ENCODE measurements at regions not wholly inside any gene's neighbourhood (a gene's known extent, or its start where the extent isn't known, plus 50 kb on each side); places are given as distances from the start of the nearest gene placed in this dataset.
A peak's percentile ranks its signal among the peaks of the same experiment; 100 is the strongest.

- DNase-seq, result no peak
These were observed 181.1 kb upstream of the CHD1 start for GRCh38 chr5:99109894-99110293.

DNA sequence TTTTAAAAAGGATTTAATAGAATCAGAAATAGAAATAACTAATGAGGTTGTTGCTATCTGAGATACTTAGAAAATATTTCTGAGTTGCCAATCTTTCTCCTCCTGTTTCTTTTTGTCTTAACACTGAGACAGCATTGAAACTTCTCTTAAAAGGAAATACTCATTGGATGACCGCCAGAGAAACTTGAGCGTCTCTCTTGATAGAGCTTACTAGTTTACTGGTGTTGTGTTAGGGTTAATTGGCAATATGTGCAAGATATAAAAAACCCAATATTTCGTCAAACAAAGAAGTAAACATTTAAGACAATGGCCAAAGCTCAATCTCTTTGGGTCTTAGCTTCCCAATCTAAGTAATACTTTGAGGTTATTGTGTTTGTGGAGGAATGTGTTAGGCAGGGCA is 176.4 kb upstream of the CHD1 start:
- DNase-seq, result peak; percentile 23

DNA sequence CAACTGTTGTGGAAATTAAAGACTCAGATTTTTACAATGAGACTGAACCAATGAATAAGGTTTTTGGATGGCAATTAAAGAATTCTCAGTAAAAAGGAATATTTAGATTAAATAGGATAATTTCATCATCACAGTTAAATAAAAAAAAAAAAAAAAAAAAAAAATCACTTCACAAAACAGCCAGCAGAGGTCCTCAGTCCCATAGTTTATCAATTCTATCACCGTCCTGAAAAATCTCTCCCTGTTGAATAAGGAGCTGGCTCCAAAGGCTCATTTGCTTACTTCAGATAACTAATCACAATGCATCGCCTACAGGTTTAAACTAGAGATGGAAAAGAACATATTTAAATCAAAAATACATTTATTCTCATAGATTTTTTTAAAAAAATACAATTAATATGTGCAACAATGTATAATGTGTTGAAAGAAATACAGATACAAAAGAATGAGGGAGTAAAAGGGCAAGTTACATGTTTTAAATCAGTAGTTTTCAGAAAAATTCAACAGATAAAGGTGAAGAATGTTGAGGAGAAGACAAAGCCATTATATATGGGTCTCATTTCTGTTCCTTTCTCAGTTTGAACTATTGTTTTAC is 175.8 kb upstream of the CHD1 start:
- DNase-seq, result peak; percentile 58

- no peak for DNase-seq
These were observed 173.4 kb upstream of the CHD1 start for GRCh38 chr5:99102073-99102697.

DNA sequence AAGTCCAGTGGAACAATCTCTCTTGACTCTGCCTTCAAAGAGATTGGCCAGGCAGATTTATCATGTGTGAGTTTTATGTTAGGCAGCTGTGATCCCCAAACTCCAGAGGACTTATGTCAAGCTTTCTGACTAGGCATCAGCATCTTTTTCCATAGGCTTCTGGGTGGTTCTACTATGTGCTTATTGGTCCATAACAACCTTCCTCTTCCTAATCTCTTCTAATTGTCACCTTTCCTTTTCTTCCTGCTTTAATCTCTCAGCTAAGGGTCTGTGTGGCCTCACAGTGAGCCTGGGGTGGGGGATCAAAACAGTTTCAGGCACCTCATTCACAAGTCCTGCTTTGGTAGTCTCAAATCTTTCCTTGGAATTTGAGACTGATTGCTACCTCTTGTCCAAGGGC is 170.9 kb upstream of the CHD1 start:
- no peak for DNase-seq

- no peak for DNase-seq
These were observed 161.2 kb upstream of the CHD1 start for GRCh38 chr5:99089822-99090549.

DNA sequence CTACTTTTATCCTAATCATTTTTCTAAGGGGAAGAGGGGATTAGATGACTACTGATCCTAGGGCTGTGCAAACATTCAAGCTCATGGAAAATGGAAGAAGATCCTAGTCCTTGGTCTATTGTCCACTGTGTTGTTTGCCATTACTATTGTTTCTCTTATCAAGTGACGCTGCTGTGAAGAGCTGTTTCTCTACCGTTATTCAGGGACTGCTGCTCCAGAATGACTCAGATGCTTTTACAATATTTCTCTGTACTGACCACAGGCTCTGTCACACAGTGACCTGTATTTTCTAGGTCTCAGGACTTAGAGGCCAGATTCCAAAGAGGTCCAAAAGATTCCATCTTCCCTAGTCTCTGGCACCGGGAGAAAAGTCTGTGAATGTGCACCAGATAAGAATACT is 159.5 kb upstream of the CHD1 start:
- DNase-seq, result no peak

DNA sequence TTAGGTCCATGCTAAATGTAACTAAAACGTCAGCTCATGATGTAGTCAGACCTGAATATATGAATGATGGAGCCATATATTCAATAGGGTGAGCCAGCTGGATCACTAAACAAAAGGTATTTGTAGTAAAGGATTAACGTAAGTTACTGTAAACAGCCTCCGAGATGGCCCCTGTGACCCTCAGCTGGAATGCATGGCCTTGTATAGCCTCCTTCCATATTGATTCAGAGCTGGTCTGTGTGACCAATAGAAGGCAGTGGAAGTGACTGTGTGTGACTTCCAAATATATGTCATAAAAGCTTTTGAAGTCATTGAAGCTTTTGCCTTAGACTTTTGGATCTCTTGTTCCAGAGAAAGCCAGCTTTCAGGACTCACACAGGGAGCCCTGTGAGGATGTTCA is 154.4 kb upstream of the CHD1 start:
- no peak for DNase-seq

GRCh38 chr5:99081711-99082110 is 152.9 kb upstream of the CHD1 start:
- DNase-seq, result no peak

GRCh38 chr5:99076723-99077640 is 148.2 kb upstream of the CHD1 start:
- DNase-seq, result no peak

DNA sequence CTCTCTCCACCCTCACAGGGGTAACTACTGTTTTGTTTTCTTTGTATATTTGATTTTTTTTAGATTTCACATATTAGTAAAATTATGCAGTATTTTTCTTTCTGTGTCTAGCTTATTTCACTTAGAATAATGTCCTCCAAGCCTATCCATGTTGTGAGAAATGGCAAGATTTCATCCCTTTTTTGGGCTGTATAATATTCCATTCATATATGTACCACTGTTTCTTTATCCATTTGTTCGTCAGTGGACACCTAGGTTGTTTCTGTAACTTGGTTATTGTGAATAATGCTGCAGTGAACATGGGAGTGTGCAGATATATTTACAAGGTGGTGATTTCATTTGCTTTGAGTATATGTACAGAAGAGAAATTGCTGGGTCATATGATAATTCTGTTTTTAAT is 144.0 kb upstream of the CHD1 start:
- no peak for DNase-seq

DNA sequence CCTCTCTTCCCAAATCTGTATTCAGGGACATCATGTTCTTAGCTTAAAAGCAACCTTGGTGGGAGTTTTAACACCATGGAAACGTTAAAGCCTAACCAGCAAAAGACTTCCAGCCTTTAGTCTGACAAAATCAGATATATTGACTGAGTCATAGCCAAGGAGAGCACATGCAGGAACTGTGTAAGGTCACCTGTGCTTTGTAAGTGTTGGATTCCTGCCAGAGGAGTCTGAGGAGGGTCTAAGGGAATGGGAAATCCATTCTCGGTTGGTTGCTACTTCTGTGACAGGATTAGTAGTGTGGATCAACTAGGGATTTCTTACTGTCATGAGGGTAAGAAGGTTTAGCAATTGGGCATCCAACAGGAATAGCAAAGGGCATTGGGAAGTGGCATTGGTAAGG is 142.0 kb upstream of the CHD1 start:
- DNase-seq, result no peak

- DNase-seq, result no peak
These were observed 141.6 kb upstream of the CHD1 start for GRCh38 chr5:99070362-99070761.

GRCh38 chr5:99068944-99069650 is 140.3 kb upstream of the CHD1 start:
- DNase-seq, result no peak

GRCh38 chr5:99063737-99064136 is 134.9 kb upstream of the CHD1 start:
- DNase-seq, result no peak

DNA sequence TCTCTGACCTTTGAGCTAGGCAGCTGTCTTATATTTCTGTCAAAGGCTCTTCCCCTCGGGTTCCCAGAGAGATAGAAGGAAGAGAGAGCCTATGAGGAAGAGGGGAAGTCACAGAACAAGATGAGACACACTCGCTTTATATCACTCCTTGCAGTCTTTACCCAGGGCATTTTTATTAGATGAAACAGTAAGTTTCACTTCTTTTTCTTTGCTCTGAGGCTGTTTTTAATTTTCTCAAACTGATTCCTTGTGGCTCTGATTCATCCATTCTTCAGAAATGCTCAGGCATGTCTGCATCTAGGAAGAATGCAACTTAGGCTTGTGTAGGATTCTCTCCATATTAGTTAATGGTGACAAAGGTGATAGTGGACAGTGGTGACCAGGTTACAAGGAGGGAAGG is 132.9 kb upstream of the CHD1 start:
- DNase-seq, result no peak

DNA sequence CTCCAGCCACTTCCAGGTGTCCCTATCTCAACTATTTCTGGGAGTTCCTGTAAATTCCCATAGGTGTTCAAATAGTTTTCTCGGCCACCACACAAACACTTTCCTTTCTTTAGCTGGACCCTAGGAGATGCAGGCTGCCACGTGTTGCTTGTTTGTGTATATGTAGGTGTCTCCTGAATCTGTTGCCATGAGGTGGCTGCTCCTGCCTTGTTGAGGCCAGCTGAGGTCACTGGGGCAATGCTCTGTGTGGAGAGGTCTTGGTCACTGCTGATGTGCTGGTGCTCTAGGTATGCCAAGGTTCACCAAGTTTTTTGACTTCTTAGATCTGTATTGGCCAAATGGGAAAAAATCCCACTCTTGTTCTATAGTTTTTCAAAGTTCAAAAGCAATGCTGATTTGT is 132.5 kb upstream of the CHD1 start:
- DNase-seq, result no peak

GRCh38 chr5:99060306-99061261 is 131.8 kb upstream of the CHD1 start:
- DNase-seq, result peak; percentile 83

- DNase-seq, result no peak
These were observed 130.9 kb upstream of the CHD1 start for GRCh38 chr5:99059685-99060084.

- no peak for DNase-seq
These were observed 129.7 kb upstream of the CHD1 start for GRCh38 chr5:99058466-99058865.

GRCh38 chr5:99054972-99055371 is 126.2 kb upstream of the CHD1 start:
- peak; percentile 73 for DNase-seq

Data from dermis blood vessel endothelial cell (primary cell).